ENCODE measurements at regions not wholly inside any gene's neighbourhood (a gene's known extent, or its start where the extent isn't known, plus 50 kb on each side); places are given as distances from the start of the nearest gene placed in this dataset.

DNA sequence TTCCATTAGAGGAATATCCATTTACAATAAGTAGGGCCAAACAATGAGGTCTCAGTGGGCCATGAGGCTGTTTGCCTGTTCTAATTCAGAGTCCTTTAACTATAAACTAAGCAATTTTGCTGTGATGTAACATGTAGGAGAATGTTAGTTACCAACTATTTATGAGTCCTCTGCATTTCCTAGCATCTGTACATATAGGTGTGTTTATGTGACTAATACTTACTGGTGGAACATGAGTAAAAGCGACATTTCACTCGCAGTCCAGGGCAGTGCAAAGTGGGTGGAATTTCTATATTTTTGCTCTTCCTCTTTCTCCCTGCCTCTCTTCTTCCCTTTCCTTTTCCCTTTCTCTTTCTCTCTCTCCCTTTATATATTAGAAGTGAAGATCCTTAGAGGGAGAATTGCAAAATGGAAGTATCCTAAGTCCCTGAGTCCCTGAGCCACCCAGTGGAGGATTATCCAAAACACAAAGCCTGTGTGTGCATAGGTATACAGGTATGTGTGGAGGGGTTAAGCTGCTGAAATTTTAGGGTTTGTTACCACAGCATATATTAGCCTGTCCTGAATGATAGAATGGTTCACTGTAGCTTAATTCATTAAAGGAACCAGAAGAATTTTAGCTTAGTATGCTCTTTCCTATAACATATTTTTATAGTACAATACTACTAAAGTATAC, 487.0 kb upstream of the FANCL start:
- Histone ChIP-seq H3K9me2 (ENCODE audit: insufficient read depth, low read length) (no peaks in the 10 kb centered on the region), H4K20me1 (ENCODE audit: insufficient read depth) (no peaks in the 10 kb centered on the region), H3K27ac (ENCODE audit: low read length) (no peak overlapping the region), H3K27me3 (ENCODE audit: insufficient read depth, low read depth, low read length) (no peaks in the 10 kb centered on the region), H3K36me3 (ENCODE audit: insufficient read depth, low read length) (no peaks in the 10 kb centered on the region), H2AFZ (ENCODE audit: low read depth, low read length) (no peak overlapping the region), H3K9ac (ENCODE audit: low read length) (no peak overlapping the region), H3F3A (ENCODE audit: insufficient read depth, low read length, poor library complexity, severe bottlenecking) (no peaks in the 10 kb centered on the region), H3K79me2 (replicated peaks; ENCODE audit: insufficient read depth, low read length) (no peaks in the 10 kb centered on the region), H3K9me3 (ENCODE audit: low read length) (no peaks in the 10 kb centered on the region), H3K4me2 (ENCODE audit: low read length) (no peak overlapping the region), H3K4me3 (ENCODE audit: low read length) (no peak overlapping the region)
- TF ChIP-seq RAD21 (conservative IDR thresholded peaks at IDR 0.05) (no peak), TAF1 (IDR thresholded peaks at IDR 0.05; ENCODE audit: low read depth) (no peak), POLR2AphosphoS5 (IDR thresholded peaks at IDR 0.05) (no peak), EP300 (conservative IDR thresholded peaks at IDR 0.05; ENCODE audit: poor library complexity, severe bottlenecking) (no peak), EZH2 (IDR thresholded peaks at IDR 0.05; ENCODE audit: borderline replicate concordance, insufficient read depth, low read length, poor library complexity, severe bottlenecking) (no peak), REST (IDR thresholded peaks at IDR 0.05; ENCODE audit: borderline replicate concordance) (no peak), SMC3 (conservative IDR thresholded peaks at IDR 0.05; ENCODE audit: poor library complexity) (no peak), MXI1 (conservative IDR thresholded peaks at IDR 0.05; ENCODE audit: poor library complexity, severe bottlenecking) (no peak), CTCF (IDR thresholded peaks at IDR 0.05; ENCODE audit: poor library complexity, severe bottlenecking) (no peak)

DNA sequence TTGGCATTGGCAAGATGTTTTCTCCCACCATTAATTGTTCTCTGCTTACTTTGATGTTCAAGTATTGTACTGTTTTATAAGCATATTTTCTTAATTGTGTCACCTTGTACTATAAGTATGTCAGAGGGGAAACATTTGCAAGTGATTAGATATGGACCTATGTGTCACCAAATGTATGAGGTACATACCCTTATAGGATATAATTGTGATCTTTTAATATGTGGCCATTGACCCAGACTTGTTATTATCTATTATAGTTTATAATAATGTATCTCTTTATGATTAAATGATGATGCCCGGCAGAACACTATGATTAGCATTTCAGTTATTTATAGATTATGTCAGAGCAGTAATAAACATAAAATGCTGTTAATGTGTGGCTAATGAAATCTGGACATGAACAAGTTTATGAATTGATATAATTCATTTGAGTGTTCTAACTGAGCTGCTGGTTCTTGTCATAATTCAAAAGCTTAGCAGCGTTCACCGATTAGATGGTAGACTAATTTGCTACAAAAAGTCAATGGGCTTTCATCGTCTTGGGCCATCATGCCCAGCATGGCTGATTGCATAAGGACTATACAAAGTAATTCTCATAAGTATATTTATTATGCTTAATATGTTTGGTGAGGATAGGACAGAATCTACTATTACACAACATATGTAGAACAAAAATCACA, 480.9 kb upstream of the FANCL start:
- no peaks in the 10 kb centered on the region for H4K20me1 ChIP-seq (ENCODE audit: insufficient read depth)

More for the DNA sequence above, 480.9 kb upstream of the FANCL start:
- no peak overlapping the region for H3K27ac ChIP-seq (ENCODE audit: low read length)
- no peaks in the 10 kb centered on the region for H3K36me3 ChIP-seq (ENCODE audit: insufficient read depth, low read length)
- H3K9me2 ChIP-seq (ENCODE audit: insufficient read depth, low read length): no peaks in the 10 kb centered on the region
- no peak for TF ChIP-seq SMC3 (conservative IDR thresholded peaks at IDR 0.05; ENCODE audit: poor library complexity)
- no peak for TF ChIP-seq REST (IDR thresholded peaks at IDR 0.05; ENCODE audit: borderline replicate concordance)
- TF ChIP-seq CTCF (IDR thresholded peaks at IDR 0.05; ENCODE audit: poor library complexity, severe bottlenecking): no peak
- no peak for TF ChIP-seq MXI1 (conservative IDR thresholded peaks at IDR 0.05; ENCODE audit: poor library complexity, severe bottlenecking)
- no peak for TF ChIP-seq POLR2AphosphoS5 (IDR thresholded peaks at IDR 0.05)
- no peaks in the 10 kb centered on the region for H3K27me3 ChIP-seq (ENCODE audit: insufficient read depth, low read depth, low read length)
- H3K9me3 ChIP-seq (ENCODE audit: low read length): no peaks in the 10 kb centered on the region
- no peak overlapping the region for H3K4me2 ChIP-seq (ENCODE audit: low read length)
- H3F3A ChIP-seq (ENCODE audit: insufficient read depth, low read length, poor library complexity, severe bottlenecking): no peaks in the 10 kb centered on the region
- no peak overlapping the region for H2AFZ ChIP-seq (ENCODE audit: low read depth, low read length)
- no peak overlapping the region for H3K4me3 ChIP-seq (ENCODE audit: low read length)
- H3K79me2 ChIP-seq (replicated peaks; ENCODE audit: insufficient read depth, low read length): no peaks in the 10 kb centered on the region
- no peak overlapping the region for H3K9ac ChIP-seq (ENCODE audit: low read length)
